Stomach smooth muscle (tissue), 2 donors: ENCODE measurements at regions not wholly inside any gene's neighbourhood (a gene's known extent, or its start where the extent isn't known, plus 50 kb on each side); places are given as distances from the start of the nearest gene placed in this dataset.

Source experiments
- H3K27ac ChIP-seq: one replicate; pipeline ENCODE4 v1.7.0; 2013; ENCODE audit warnings: mild to moderate bottlenecking, low read length, inconsistent platforms
- H3K27me3 ChIP-seq, 2 donors: one replicate each; pipeline ENCODE4 v1.7.0; 2013; ENCODE audit warnings: low read length in 2 of 2; ENCODE audit not compliant: insufficient read depth in 2 of 2, control insufficient read depth in 1 of 2
- H3K36me3 ChIP-seq, 2 donors: one replicate each; pipeline ENCODE4 v1.7.0; 2013; ENCODE audit warnings: low read length in 2 of 2; ENCODE audit not compliant: control insufficient read depth in 2 of 2, insufficient read depth in 2 of 2
- H3K4me1 ChIP-seq: one replicate; pipeline ENCODE4 v1.7.0; 2013; ENCODE audit warnings: low read length; ENCODE audit not compliant: control insufficient read depth, insufficient read depth
- H3K4me3 ChIP-seq, 2 donors: one replicate each; pipeline ENCODE4 v1.7.0; 2013; ENCODE audit warnings: low read length in 2 of 2
- H3K9ac ChIP-seq, 2 donors: one replicate each; pipeline ENCODE4 v1.7.0; 2013; ENCODE audit warnings: low read length in 2 of 2, mild to moderate bottlenecking in 1 of 2
- H3K9me3 ChIP-seq, 2 donors: one replicate each; pipeline ENCODE4 v1.7.0; 2013; ENCODE audit warnings: low read length in 2 of 2; ENCODE audit not compliant: control insufficient read depth in 2 of 2
- donor health status: healthy.
- donor health status: Pancreatic carcinoma.

GRCh38 chr21:31536138-31536537 lies 123.4 kb upstream of the SOD1 start:
- no peaks in the 10 kb centered on the region for H3K27me3 ChIP-seq

GRCh38 chr21:31531967-31532366 lies 127.5 kb upstream of the SOD1 start:
- no peaks in the 10 kb centered on the region for H3K4me1 ChIP-seq
- H3K27ac ChIP-seq, result no peak overlapping the region
- H3K27me3 ChIP-seq, result no peaks in the 10 kb centered on the region
- no peaks in the 10 kb centered on the region for H3K36me3 ChIP-seq
- no peak overlapping the region for H3K4me3 ChIP-seq
- no peaks in the 10 kb centered on the region for H3K9me3 ChIP-seq
- H3K9ac ChIP-seq, result no peak overlapping the region

More at GRCh38 chr21:31536138-31536537, 123.4 kb upstream of the SOD1 start:
- Histone ChIP-seq H3K27ac (no peak overlapping the region), H3K4me3 (no peak overlapping the region), H3K36me3 (no peaks in the 10 kb centered on the region), H3K4me1 (no peaks in the 10 kb centered on the region), H3K9me3 (no peaks in the 10 kb centered on the region), H3K9ac (no peak overlapping the region)

DNA sequence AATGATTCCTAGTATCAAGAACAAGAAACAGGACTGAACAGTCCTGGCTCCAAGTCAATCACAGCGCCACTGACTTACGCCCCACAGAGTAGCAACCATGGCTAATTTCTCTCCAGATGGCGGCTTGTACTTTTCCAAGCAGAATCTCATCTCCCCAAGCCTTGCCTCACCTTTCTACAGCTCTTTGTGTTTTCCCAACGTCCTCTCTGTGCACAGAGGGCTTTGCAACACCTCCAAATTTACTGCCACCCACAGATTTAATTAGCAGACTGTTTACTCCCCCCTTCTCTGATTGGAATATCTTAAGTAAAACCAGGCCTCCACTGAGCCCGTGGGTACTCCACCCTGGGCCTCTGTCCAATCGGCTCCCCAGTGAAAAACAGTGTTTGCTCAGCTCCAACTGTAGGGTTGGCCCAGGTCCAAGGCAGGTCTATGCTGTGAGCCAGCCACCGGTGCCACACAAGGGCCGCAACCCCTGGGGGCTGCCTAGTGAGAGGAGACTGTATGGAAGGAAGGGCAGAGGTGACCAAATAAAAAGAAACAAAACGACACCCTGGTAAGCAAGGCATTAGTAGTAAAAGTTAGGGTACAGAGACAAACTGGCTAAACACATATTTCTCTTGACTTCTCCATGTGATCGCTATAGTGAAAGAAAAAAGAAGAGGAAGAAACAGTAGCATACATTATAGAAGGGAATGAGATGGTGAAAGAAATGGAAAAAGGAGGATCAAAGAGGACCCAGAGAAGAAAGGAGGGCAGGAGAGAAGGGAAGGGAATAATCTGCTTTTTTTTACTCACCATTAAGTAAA lies 128.4 kb upstream of the SOD1 start:
- H3K4me1 ChIP-seq, result no peaks in the 10 kb centered on the region
- no peak overlapping the region for H3K27ac ChIP-seq
- no peaks in the 10 kb centered on the region for H3K9me3 ChIP-seq
- no peaks in the 10 kb centered on the region for H3K27me3 ChIP-seq
- H3K36me3 ChIP-seq, result no peaks in the 10 kb centered on the region
- H3K9ac ChIP-seq, result no peak overlapping the region
- H3K4me3 ChIP-seq, result no peak overlapping the region

GRCh38 chr21:31530364-31530763 lies 129.1 kb upstream of the SOD1 start:
- H3K9ac ChIP-seq, result no peak overlapping the region
- no peaks in the 10 kb centered on the region for H3K27me3 ChIP-seq
- H3K27ac ChIP-seq, result no peak overlapping the region
- H3K4me1 ChIP-seq, result no peaks in the 10 kb centered on the region
- H3K9me3 ChIP-seq, result no peaks in the 10 kb centered on the region
- H3K4me3 ChIP-seq, result no peak overlapping the region
- H3K36me3 ChIP-seq, result no peaks in the 10 kb centered on the region

DNA sequence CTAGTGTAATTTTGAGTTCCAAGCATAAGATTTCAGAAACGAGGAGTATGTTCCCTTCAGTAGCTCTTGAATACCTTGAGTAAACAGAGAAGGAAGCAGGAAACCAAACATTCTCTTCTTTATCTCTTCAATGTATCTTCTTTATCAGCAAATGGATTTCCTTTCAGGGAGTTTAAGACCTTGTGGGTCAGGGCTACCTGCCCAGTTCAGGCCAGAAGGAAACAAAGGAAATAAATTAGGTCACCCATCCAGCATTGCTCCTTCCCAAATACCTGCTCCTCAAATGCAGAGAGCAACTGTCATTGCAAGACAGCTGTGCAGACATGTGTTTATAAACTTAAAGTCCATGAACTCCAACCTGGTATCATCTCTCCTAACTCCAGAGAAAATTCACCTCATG lies 130.1 kb upstream of the SOD1 start:
- H3K4me1 ChIP-seq, result no peaks in the 10 kb centered on the region

GRCh38 chr21:31526040-31526439 lies 133.5 kb upstream of the SOD1 start:
- H3K4me1 ChIP-seq, result no peaks in the 10 kb centered on the region
- H3K4me3 ChIP-seq, result no peak overlapping the region
- no peak overlapping the region for H3K9ac ChIP-seq
- H3K27ac ChIP-seq, result no peak overlapping the region
- H3K9me3 ChIP-seq, result no peaks in the 10 kb centered on the region
- no peaks in the 10 kb centered on the region for H3K36me3 ChIP-seq
- H3K27me3 ChIP-seq, result no peaks in the 10 kb centered on the region

More for the DNA sequence above, 130.1 kb upstream of the SOD1 start:
- Histone ChIP-seq H3K27ac (no peak overlapping the region), H3K9ac (no peak overlapping the region), H3K36me3 (no peaks in the 10 kb centered on the region), H3K9me3 (no peaks in the 10 kb centered on the region), H3K27me3 (no peaks in the 10 kb centered on the region), H3K4me3 (no peak overlapping the region)

DNA sequence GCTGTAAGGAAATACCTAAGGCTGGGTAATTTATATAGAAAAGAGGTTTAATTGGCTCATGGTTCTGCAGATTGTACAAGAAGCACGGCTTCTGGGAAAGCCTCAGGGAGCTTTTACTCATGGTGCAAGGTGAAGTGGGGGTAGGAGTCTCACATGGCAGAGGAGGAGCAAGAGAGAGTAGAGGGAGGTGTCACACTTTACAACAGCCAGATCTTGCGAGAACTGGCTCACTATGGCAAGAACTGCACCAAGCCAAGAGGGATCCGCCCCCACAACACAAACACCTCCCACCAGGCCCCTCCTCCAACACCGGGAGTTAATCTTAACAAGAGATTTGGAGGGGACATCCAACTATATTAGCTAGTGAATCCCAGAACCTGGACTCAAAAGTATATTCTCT lies 135.4 kb upstream of the SOD1 start:
- Histone ChIP-seq H3K27ac (no peak overlapping the region), H3K27me3 (no peaks in the 10 kb centered on the region), H3K36me3 (no peaks in the 10 kb centered on the region), H3K9ac (no peak overlapping the region), H3K4me3 (no peak overlapping the region), H3K4me1 (no peaks in the 10 kb centered on the region), H3K9me3 (no peaks in the 10 kb centered on the region)

DNA sequence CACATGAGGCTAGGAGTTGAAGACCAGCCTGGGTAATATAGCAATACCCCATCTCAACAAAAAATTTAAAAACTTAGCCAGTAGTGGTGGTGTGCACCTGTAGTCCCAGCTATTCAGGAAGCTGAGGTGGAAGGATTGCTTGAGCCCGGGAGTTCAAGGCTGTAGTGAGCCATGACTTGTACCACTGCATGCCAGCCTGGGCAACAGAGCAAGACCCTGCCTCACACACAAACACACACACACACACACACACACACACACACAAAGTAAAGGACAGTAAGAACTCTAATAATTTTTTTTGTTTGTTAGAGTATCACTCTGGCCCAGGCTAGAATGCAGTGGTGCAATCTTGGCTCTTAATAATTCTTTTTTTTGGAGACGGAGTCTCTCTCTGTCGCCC lies 138.0 kb upstream of the SOD1 start:
- H3K27ac ChIP-seq, result no peak overlapping the region
- no peaks in the 10 kb centered on the region for H3K36me3 ChIP-seq
- no peaks in the 10 kb centered on the region for H3K4me1 ChIP-seq
- no peaks in the 10 kb centered on the region for H3K27me3 ChIP-seq
- no peak overlapping the region for H3K9ac ChIP-seq
- H3K9me3 ChIP-seq, result no peaks in the 10 kb centered on the region
- H3K4me3 ChIP-seq, result no peak overlapping the region

DNA sequence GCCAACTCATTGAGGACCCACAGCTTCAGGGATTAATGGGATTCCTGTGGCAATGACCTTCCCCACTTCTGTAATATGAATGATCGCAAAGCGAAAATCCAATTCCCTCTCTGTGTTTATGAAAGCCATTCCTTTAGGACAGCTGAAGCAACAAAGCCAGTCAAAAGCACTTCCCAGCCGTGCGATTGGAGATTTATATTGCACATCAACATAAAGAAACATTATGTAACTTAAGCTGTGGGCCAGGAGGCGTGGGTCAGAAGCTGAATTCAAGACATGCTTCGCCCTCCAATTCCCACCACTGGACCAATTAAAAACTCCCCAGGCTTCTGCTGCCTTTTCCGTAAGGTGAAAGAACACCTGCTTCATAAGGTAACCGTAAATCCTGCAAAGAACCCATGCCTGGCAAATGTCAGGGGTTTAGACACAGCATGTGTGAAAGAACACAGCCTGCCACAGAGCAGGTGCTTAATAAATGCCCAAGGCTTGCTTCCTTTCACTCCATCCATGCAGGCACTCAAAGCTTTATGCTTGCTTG lies 138.9 kb upstream of the SOD1 start:
- H3K36me3 ChIP-seq, result no peaks in the 10 kb centered on the region
- H3K9me3 ChIP-seq, result no peaks in the 10 kb centered on the region
- no peaks in the 10 kb centered on the region for H3K4me1 ChIP-seq
- no peak overlapping the region for H3K4me3 ChIP-seq
- no peaks in the 10 kb centered on the region for H3K27me3 ChIP-seq
- no peak overlapping the region for H3K9ac ChIP-seq
- no peak overlapping the region for H3K27ac ChIP-seq

DNA sequence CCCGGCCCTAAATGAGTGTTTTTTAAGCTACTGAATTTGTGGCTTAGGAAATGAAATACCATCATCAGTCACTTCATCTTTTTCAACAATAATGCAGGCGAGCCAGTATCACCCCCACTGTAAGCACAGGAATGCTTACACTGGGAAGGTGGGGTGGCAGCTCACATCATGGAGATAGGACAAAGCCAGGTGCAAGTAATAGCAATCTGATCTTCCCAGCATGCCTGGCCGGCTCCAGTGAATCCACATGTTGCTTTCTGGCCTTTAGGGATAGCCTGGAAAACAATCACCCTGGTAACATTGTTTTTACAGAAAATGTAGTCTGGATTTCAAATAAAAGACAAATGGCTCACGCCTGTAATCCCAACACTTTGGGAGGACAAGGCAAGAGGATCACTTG lies 140.9 kb upstream of the SOD1 start:
- Histone ChIP-seq H3K36me3 (no peaks in the 10 kb centered on the region), H3K4me3 (no peak overlapping the region), H3K27ac (no peak overlapping the region), H3K9ac (no peak overlapping the region), H3K27me3 (no peaks in the 10 kb centered on the region), H3K4me1 (no peaks in the 10 kb centered on the region), H3K9me3 (no peaks in the 10 kb centered on the region)

DNA sequence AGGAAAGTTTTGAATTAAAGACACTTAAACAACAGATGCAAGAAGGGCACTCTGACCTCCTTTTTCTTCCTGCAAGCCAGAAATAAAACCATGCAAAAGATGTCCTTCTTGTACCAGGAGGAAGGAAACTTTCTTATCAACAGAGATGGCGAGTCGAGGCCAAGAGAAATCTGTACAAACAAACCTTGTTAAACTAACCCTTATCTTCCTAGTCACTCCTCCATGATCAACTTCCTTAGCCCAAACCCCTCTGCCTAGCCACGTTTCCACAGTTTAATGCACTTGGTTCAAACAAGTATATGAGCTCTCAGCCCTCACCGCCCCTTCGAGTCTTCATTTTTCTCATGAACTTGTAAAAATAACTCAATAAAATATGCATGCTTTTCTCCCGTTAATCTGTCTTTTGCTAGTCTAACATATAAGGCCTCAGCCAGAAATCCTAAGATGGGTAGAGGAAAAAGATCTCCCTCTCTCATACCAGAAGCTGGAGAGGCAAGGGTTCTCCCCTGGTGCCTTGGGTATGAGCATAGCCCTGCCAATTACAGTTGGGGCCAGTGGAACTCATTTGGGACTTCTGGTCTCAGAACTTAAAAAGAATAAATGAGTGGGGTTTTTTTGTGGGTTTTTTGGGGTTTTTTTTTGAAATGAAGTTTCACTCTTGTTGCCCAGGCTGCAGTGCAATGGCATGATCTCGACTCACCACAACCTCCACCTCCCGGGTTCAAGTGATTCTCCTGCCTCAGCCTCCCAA lies 141.7 kb upstream of the SOD1 start:
- no peaks in the 10 kb centered on the region for H3K27me3 ChIP-seq
- no peaks in the 10 kb centered on the region for H3K36me3 ChIP-seq
- H3K9me3 ChIP-seq, result no peaks in the 10 kb centered on the region
- no peak overlapping the region for H3K4me3 ChIP-seq
- no peak overlapping the region for H3K27ac ChIP-seq
- no peaks in the 10 kb centered on the region for H3K4me1 ChIP-seq
- H3K9ac ChIP-seq, result no peak overlapping the region
